ENCODE measurements at regions not wholly inside any gene's neighbourhood (a gene's known extent, or its start where the extent isn't known, plus 50 kb on each side); places are given as distances from the start of the nearest gene placed in this dataset.
"Not testable (repeated sequence)": the region's sequence is repeated elsewhere in the genome, so short reads cannot be mapped to it uniquely, and the experiment has no call there.

GRCh38 chr6:94835264-94835663 lies 742.1 kb upstream of the MANEA start:
- Histone ChIP-seq H3K9me3 (no peaks in the 10 kb centered on the region), H3K4me3 (no peak overlapping the region), H3K36me3 (no peaks in the 10 kb centered on the region), H3K27me3 (no peaks in the 10 kb centered on the region), H3K27ac (no peak overlapping the region), H3K4me1 (no peaks in the 10 kb centered on the region)
- DNase-seq (no peak), ATAC-seq (no peak)
- TF ChIP-seq CTCF (IDR thresholded peaks at IDR 0.05), result no peak
- intact Hi-C loops (cut with DNase I), result no loop called here

DNA sequence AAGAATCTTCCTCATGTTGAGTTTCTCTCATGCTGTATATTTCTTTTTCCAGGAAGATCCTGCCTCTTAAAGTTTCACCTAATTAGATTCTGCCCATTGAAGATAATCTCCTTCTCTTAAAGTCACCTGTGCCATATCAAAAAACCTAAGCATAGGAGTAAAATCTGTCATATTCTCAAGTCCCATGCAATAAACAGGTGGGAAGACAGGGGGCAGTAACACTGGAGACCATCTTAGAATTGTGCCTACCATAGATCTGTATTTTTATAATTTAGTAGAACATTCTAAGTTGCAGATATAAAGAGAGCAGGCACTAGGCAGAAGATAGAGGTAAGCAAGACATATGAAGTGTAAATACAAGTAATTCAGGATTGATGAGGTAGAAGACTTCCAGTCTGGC lies 763.5 kb upstream of the MANEA start:
- Histone ChIP-seq H3K9me3 (no peaks in the 10 kb centered on the region), H3K36me3 (no peaks in the 10 kb centered on the region), H3K4me1 (no peaks in the 10 kb centered on the region), H3K4me3 (no peak overlapping the region), H3K27me3 (no peaks in the 10 kb centered on the region), H3K27ac (no peak overlapping the region)
- ATAC-seq, result no peak
- intact Hi-C loops (cut with DNase I), result no loop called here
- no peak for DNase-seq
- TF ChIP-seq CTCF (IDR thresholded peaks at IDR 0.05), result no peak
- no peak for TF ChIP-seq POLR2A (IDR thresholded peaks at IDR 0.05)

DNA sequence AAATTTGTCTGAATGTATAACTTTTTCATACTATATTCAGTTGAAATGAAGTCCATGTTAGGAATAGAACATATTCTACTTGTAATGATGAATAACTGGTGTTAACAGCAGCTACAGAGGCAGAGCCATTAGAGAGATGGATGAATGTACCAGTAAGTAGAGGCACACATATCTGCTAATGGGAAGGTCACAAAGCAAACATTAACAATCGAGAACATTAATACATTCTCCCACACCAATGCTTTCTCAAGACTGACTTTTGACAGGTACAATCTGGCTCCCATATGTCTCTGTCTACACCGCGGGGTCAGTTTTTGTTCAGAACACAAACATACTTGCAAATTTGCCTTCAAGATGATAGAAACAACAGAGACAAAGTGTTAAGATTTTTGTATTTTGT lies 776.0 kb upstream of the MANEA start:
- no peak for TF ChIP-seq CTCF (IDR thresholded peaks at IDR 0.05)
- TF ChIP-seq POLR2A (IDR thresholded peaks at IDR 0.05), result no peak
- intact Hi-C loops (cut with DNase I), result no loop called here
- no peak overlapping the region for H3K27ac ChIP-seq
- H3K36me3 ChIP-seq, result no peaks in the 10 kb centered on the region
- DNase-seq, result no peak
- no peak overlapping the region for H3K4me3 ChIP-seq
- H3K4me1 ChIP-seq, result no peaks in the 10 kb centered on the region
- no peaks in the 10 kb centered on the region for H3K27me3 ChIP-seq
- 76 to 92% (median 84%) methylated on average over 3 of the region's 3 CpGs for WGBS, 4 donors
- ATAC-seq, result no peak
- peaks cover 0 to 5% (median 0%) of the 10 kb centered on the region in 12 donors for H3K9me3 ChIP-seq

DNA sequence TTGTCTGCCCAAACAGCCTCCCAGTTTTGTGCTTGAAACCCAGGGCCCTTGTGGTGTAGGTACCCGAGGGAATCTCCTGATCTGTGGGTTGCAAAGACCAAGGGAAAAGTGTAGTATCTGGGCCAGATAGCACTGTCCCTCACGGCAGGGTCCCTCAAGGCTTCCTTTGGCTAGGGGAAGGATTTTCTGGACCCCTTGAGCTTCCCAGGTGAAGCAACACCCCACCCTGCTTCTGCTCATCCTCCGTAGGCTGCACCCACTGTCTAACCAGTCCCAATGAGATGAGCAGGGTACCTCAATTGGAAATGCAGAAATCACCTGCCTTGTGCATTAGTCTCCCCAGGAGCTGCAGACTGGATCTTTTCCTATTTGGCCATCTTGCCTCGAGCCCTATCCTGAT lies 791.8 kb upstream of the MANEA start:
- no peaks in the 10 kb centered on the region for H3K4me1 ChIP-seq
- ATAC-seq, result no peak
- intact Hi-C loops (cut with DNase I), result no loop called here
- H3K27me3 ChIP-seq, result no peaks in the 10 kb centered on the region
- H3K27ac ChIP-seq, result no peak overlapping the region
- 63 to 78% (median 68%) methylated on average over 4 of the region's 4 CpGs for WGBS, 4 donors
- no peak overlapping the region for H3K4me3 ChIP-seq
- TF ChIP-seq CTCF (IDR thresholded peaks at IDR 0.05) (no peak), POLR2A (IDR thresholded peaks at IDR 0.05) (no peak)
- no peaks in the 10 kb centered on the region for H3K36me3 ChIP-seq
- DNase-seq, result no peak
- H3K9me3 ChIP-seq, result peaks cover 0 to 8% (median 0%) of the 10 kb centered on the region in 12 donors

GRCh38 chr6:94785081-94785480 lies 792.3 kb upstream of the MANEA start:
- H3K9me3 ChIP-seq; H3K27ac ChIP-seq; H3K4me3 ChIP-seq; H3K4me1 ChIP-seq; H3K36me3 ChIP-seq; H3K27me3 ChIP-seq; intact Hi-C loops (cut with DNase I); DNase-seq; ATAC-seq: not testable (repeated sequence)
- WGBS, 4 donors, result 60 to 87% (median 71%) methylated on average over 1 to 2 of the region's 2 CpGs

All from heart left ventricle (tissue), 16 donors.